SK-N-SH (cell line): ENCODE measurements at regions not wholly inside any gene's neighbourhood (a gene's known extent, or its start where the extent isn't known, plus 50 kb on each side); places are given as distances from the start of the nearest gene placed in this dataset.

Source experiments
- GABPA ChIP-seq: IDR thresholded peaks from 2 replicates; pipeline ENCODE4 v1.4.0; 2012; ENCODE audit warnings: low read depth, mild to moderate bottlenecking
- JUND ChIP-seq: IDR thresholded peaks from 2 replicates; pipeline ENCODE4 v1.4.0; 2012

DNA sequence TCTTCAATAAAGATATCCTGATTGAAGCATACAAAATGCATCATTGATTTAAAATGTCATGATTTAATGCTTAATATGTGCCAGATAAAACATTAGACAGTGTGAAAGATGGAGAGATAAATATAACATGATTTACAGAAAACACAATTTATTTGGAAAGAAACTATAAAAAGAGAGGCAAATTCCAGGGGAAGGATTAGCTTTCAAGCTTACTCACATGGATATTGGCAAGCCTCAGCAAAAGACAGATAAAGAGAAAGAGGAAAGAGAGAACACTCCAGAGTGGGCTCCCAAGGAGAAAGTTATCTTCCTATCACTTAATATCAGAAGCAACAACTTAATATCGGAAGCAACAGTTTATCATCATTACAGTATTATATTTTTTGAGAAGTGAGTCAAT is 1036.5 kb downstream of the SQOR start:
- TF ChIP-seq JUND (no peak), GABPA (no peak)
